HG03095 (cell line): ENCODE measurements at regions not wholly inside any gene's neighbourhood (a gene's known extent, or its start where the extent isn't known, plus 50 kb on each side); places are given as distances from the start of the nearest gene placed in this dataset.

ENCODE experiments used
- ATAC-seq: cut with Tn5 transposase; IDR thresholded peaks from one replicate; pipeline ENCODE4 v1.9.1; 2021; ENCODE audit warnings: moderate library complexity; ENCODE audit not compliant: unreplicated experiment

DNA sequence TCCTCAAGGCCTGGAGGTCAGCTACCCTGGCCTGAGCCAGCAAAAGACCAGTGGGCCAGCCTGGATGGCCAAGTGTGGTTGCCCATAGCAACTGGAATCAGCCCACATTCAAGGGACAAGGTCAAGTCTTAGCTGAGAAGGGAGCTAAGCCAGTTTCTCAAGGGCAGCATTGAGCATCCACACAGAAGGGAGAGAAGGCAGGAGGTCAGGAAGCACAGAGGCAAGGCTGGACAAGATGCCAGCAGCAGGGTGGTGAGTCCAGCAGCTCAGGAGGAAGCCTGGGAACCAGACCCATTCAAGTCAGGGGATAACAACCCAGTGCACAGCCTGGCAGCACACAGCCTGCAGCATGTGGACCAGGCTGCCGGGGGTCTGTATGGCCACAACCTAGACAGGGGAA lies 54.0 kb upstream of the ZMIZ1 start:
- ATAC-seq, result no peak

DNA sequence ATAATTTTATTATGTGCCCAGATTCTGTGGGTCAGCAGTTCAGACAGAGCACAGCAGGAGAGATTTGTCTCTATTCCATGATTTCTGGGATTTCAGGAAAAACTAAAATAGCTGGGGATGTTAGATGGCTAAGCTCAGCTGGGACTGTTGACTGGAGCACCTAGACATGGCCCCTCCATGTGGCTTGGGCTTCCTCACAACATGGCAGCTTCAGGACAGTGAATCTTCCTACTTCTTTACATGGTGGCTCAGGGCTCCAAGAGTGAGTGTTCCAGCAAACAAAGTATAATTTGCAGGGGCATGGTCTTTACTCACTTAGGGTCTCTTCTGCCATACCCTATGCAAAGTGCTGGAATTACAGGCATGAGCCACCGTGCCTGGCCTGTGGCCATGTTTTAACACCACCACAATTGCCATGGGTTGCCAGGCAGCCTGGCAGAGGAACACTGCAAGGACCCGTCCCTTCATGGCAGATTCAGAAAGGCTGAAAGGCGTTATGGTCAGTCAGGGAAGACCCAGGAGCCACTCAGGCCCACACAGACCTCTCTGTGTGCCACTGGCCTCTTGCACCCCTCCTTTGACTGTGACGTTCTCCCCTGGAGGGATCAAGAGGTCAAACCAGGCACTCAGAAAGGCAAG lies 50.8 kb upstream of the ZMIZ1 start:
- ATAC-seq, result no peak

DNA sequence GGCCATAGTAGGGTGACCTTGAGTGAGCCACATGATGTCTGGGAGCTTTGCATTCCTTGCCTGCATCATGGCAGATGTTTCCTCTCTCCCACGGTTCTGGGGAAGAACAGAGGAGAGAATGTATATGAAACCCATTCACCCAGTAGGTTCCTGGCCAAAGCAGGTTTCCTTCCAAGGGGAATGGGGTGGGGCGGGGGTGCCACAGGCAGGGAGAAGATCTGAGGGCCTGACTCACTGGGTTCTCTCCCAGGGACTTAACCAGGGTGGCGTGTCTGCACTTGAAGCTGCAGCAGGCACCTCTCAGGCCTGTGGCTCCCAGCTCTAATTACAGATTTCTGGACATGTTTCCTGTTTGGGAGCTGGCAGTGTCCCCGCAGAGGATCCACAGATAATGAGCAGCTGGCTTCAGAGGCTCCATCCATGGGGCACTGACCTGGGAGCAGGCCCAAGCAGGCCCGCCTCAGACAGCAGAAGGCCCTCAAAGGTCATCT lies 50.2 kb upstream of the ZMIZ1 start:
- no peak for ATAC-seq
